Tibial nerve (tissue), 3 donors: ENCODE measurements at regions not wholly inside any gene's neighbourhood (a gene's known extent, or its start where the extent isn't known, plus 50 kb on each side); places are given as distances from the start of the nearest gene placed in this dataset.

ENCODE experiments used
- POLR2A ChIP-seq, 2 donors: fragments of 450-650 bp; IDR thresholded peaks; one replicate each; pipeline ENCODE4 v1.6.1; 2017; ENCODE audit warnings: antibody characterized with exemption in 2 of 2, mild to moderate bottlenecking in 2 of 2, moderate library complexity in 2 of 2
- TF ChIP-seq, protein P1 (sequence below), 5 experiments: fragments of 200-600 bp in 3 of 5; fragments of 450-650 bp in 2 of 5; sonication (generic) in 3 of 5; IDR thresholded peaks; one replicate each; pipeline ENCODE4 v1.5.1; 2016 to 2019; ENCODE audit warnings: antibody characterized with exemption in 5 of 5, mild to moderate bottlenecking in 3 of 5, moderate library complexity in 2 of 5

DNA sequence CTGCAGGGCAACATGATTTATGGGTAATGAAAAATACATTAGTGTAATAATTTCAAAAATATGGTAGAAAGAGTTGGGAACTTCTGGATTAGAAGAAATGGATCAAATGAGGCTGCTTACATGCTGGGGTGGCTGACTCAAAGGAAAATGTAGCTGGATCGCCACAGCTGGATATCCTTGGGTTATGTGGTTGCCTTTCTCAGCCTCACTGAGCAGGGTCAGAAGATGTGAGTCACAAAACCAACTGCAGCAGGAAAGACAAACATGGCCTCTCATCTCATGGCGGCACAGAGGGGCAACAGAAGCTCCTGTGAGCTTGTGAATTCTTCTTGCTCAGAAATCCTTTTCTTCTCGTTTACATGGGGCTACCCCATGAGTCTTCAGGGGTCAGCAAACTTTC is 317.1 kb upstream of the SPRED2 start:
- TF ChIP-seq, protein P1, sequence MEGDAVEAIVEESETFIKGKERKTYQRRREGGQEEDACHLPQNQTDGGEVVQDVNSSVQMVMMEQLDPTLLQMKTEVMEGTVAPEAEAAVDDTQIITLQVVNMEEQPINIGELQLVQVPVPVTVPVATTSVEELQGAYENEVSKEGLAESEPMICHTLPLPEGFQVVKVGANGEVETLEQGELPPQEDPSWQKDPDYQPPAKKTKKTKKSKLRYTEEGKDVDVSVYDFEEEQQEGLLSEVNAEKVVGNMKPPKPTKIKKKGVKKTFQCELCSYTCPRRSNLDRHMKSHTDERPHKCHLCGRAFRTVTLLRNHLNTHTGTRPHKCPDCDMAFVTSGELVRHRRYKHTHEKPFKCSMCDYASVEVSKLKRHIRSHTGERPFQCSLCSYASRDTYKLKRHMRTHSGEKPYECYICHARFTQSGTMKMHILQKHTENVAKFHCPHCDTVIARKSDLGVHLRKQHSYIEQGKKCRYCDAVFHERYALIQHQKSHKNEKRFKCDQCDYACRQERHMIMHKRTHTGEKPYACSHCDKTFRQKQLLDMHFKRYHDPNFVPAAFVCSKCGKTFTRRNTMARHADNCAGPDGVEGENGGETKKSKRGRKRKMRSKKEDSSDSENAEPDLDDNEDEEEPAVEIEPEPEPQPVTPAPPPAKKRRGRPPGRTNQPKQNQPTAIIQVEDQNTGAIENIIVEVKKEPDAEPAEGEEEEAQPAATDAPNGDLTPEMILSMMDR (IDR thresholded peaks at IDR 0.05) = no peak
- TF ChIP-seq POLR2A (IDR thresholded peaks at IDR 0.05) = no peak
